ENCODE measurements at regions not wholly inside any gene's neighbourhood (a gene's known extent, or its start where the extent isn't known, plus 50 kb on each side); places are given as distances from the start of the nearest gene placed in this dataset.
"Not testable (repeated sequence)": the region's sequence is repeated elsewhere in the genome, so short reads cannot be mapped to it uniquely, and the experiment has no call there.

DNA sequence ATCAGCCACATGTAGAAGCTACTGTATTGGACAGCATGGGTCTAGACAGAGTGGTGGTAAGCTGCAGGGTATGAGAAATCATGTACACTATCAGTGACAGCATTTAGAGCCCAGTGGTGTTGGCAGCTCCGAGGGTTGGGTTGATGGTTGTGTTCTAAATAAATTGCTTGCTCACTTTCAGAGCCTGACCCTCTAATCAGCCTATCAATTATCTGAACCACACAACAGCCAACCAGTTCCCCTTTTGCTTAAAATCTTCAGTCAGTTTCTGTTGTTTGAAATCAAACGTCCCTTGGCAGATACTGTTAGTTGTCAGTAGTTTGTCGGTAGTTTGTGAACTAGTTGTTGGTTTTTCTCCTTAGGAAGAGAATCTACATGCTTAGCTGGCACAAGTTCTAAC lies 99.8 kb upstream of the RAI2 start:
- Mint-ChIP-seq H3K9me3 (ENCODE audit: insufficient read depth) (no peaks in the 10 kb centered on the region), H3K27me3 (ENCODE audit: low read depth) (peaks cover 8% of the 10 kb centered on the region), H3K4me1 (ENCODE audit: low read depth) (no peaks in the 10 kb centered on the region), H3K4me3 (no peak overlapping the region), H3K36me3 (ENCODE audit: low read depth) (no peaks in the 10 kb centered on the region), H3K27ac (no peak overlapping the region)
- CTCF ChIA-PET: no interaction called here
- ATAC-seq: no peak
- POLR2A ChIA-PET: no interaction called here
- no peak for DNase-seq

DNA sequence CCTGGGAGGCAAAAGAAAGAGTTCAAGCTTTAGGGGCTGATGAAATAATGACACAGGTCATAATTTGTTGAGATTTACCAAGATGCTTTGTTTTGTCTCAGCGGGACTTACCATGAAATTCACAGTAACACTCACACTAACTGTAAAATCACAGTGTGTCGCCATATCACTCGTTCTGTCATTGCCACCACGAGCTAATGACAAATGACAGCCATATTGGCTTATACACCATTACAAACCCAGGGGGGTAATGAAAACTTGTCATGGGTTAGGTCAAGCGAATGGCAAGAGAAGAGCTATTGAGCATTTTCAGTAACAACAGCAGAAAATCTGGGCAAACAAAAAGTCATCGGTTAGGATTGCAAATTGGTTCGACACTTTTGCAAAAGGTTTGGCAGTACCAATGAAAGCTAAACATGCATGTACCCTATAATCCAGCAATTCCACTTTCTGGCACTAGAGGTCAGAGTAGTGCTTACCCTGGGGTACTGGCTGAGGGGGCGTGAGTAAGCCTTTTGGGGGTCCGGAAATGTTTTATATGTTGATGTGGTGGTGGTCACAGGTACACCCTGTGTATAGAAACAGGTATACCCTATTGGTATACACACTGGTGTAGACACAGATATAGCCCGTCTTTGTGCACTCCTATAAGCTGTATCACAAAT lies 83.9 kb upstream of the RAI2 start:
- Mint-ChIP-seq H3K9me3 (ENCODE audit: insufficient read depth) (no peaks in the 10 kb centered on the region), H3K27ac (no peak overlapping the region), H3K4me3 (no peak overlapping the region), H3K4me1 (ENCODE audit: low read depth) (no peaks in the 10 kb centered on the region), H3K27me3 (ENCODE audit: low read depth) (no peaks in the 10 kb centered on the region), H3K36me3 (ENCODE audit: low read depth) (no peaks in the 10 kb centered on the region)
- CTCF ChIA-PET: interaction anchor here (0.7 to 2.0 kb wide), 11 partner anchors 11 to 433 kb away, joined by 3 to 14 read pairs (median 4); no protein-coding TSS in a partner anchor
- ATAC-seq (no peak), DNase-seq (peak; percentile 22)
- POLR2A ChIA-PET: interaction anchor here (0.6 kb wide), 1 partner anchor 410 kb away, joined by 3 read pairs; no protein-coding TSS in a partner anchor

DNA sequence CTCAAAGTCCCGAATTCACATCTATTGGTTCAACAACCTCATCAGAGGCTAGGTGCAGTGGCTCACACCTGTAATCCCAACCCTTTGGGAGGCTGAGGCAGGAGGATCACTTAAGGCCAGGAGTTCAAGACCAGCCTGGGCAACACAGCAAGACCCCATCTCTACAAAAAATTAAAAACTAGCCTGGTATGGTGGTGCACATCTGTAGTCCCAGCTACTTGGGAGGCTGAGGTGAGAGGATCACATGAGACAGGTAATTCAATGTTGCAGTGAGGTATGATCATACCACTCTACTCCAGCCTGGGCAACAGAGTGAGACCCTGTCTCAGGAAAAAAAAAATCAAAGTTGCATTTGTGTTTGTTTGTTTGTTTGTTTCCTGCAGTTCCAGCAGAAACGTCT lies 80.1 kb upstream of the RAI2 start:
- POLR2A ChIA-PET; H3K27ac Mint-ChIP-seq; H3K4me3 Mint-ChIP-seq; H3K36me3 Mint-ChIP-seq (ENCODE audit: low read depth); H3K4me1 Mint-ChIP-seq (ENCODE audit: low read depth); CTCF ChIA-PET; ATAC-seq; DNase-seq; H3K27me3 Mint-ChIP-seq (ENCODE audit: low read depth); H3K9me3 Mint-ChIP-seq (ENCODE audit: insufficient read depth): not testable (repeated sequence)

DNA sequence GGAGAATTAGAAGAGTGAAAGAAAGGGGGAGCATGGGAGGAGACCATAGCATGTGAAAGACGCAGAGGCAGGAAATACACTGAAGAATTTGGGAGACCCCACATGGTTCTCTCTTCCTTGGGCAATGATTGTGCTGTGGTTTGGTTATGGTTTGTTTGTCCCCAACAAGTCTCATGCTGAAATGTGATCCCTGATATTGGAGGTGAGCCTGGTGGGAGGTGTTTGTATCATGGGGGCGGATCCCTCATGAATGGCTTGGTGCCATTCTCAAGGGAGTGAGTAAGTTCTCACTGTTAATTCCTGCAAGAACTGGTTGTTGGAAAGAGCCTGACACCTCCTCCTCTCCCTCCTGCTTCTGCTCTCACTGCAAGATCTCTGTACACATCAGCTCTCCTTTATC lies 78.6 kb upstream of the RAI2 start:
- H3K36me3 Mint-ChIP-seq (ENCODE audit: low read depth): no peaks in the 10 kb centered on the region
- ATAC-seq: no peak
- peaks cover 3% of the 10 kb centered on the region for H3K27me3 Mint-ChIP-seq (ENCODE audit: low read depth)
- H3K4me3 Mint-ChIP-seq: no peak overlapping the region
- ChIA-PET POLR2A (no interaction called here), CTCF (no interaction called here)
- H3K4me1 Mint-ChIP-seq (ENCODE audit: low read depth): no peaks in the 10 kb centered on the region
- no peaks in the 10 kb centered on the region for H3K9me3 Mint-ChIP-seq (ENCODE audit: insufficient read depth)
- H3K27ac Mint-ChIP-seq: no peak overlapping the region
- DNase-seq: no peak

DNA sequence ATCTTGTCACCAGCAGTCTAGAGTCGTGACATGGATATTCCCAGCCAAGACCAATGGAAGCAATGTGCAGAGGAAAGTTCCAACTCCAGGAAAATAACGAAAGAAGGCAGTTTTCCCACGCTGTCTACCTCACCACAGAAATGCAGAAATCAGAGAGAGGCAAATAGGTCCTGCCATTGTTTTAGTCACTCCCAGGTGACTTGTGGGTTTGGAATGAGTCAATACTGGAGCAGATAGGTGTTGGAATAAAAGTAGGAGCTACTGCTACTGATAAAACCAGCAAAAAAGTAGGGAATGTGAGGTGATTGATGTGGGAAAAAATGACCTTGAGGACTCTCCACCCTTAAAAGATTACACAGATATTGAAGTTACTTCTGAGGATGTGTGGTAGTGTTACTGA lies 72.8 kb upstream of the RAI2 start:
- ChIA-PET CTCF (interaction anchor here (2.8 kb wide), 1 partner anchor 11 kb away, joined by 7 read pairs; no protein-coding TSS in a partner anchor), POLR2A (no interaction called here)
- H3K9me3 Mint-ChIP-seq (ENCODE audit: insufficient read depth): no peaks in the 10 kb centered on the region
- no peaks in the 10 kb centered on the region for H3K36me3 Mint-ChIP-seq (ENCODE audit: low read depth)
- no peak overlapping the region for H3K27ac Mint-ChIP-seq
- DNase-seq (no peak), ATAC-seq (no peak)
- no peak overlapping the region for H3K4me3 Mint-ChIP-seq
- H3K4me1 Mint-ChIP-seq (ENCODE audit: low read depth): no peaks in the 10 kb centered on the region
- peaks cover 3% of the 10 kb centered on the region for H3K27me3 Mint-ChIP-seq (ENCODE audit: low read depth)

DNA sequence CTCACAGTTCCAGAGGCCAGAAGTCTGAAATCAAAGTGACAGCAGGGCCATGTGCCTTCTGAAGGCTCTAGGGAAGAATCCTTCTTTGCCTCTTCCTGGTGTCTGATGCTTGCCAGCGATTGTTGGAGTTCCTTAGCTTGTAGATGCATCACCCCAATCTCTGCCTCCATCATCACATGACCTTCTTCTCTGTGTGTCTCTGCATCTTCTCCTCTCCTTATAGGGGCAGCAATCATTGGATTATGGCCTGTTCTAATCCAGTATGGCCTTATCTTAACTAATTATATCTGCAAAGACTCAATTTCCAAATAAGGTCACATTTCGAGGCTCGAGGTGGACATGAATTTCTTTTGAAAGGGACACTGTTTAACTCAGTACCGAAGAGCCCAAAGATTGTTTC lies 71.7 kb upstream of the RAI2 start:
- no peaks in the 10 kb centered on the region for H3K27me3 Mint-ChIP-seq (ENCODE audit: low read depth)
- no peaks in the 10 kb centered on the region for H3K36me3 Mint-ChIP-seq (ENCODE audit: low read depth)
- no peaks in the 10 kb centered on the region for H3K4me1 Mint-ChIP-seq (ENCODE audit: low read depth)
- no peak overlapping the region for H3K4me3 Mint-ChIP-seq
- ATAC-seq: no peak
- H3K27ac Mint-ChIP-seq: no peak overlapping the region
- POLR2A ChIA-PET: no interaction called here
- CTCF ChIA-PET: interaction anchor here (2.8 kb wide), 1 partner anchor 12 kb away, joined by 7 read pairs; no protein-coding TSS in a partner anchor
- no peak for DNase-seq
- H3K9me3 Mint-ChIP-seq (ENCODE audit: insufficient read depth): no peaks in the 10 kb centered on the region

DNA sequence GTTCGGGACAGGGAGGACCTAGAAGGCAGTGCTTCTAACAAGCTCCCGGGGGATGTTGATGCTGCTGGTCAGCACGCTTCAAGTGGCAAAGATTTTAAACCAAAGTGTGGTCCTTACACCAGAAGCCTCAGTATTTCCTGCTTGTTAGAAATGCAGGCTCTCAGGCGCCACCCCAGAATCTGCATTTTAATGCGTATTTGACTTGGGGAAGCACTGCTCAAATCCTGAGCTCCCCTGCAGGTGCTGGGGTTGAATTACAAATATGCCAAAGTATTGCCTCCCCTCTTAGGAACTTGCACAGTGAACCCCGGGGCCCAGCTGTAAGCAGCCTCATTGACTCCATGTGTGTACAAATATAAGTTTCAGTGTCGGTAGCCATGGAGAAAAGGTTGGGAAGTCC lies 70.8 kb upstream of the RAI2 start:
- no peaks in the 10 kb centered on the region for H3K27me3 Mint-ChIP-seq (ENCODE audit: low read depth)
- no peaks in the 10 kb centered on the region for H3K4me1 Mint-ChIP-seq (ENCODE audit: low read depth)
- POLR2A ChIA-PET: no interaction called here
- DNase-seq: no peak
- no peaks in the 10 kb centered on the region for H3K9me3 Mint-ChIP-seq (ENCODE audit: insufficient read depth)
- CTCF ChIA-PET: interaction anchor here (2.8 kb wide), 1 partner anchor 13 kb away, joined by 7 read pairs; no protein-coding TSS in a partner anchor
- H3K4me3 Mint-ChIP-seq: no peak overlapping the region
- H3K36me3 Mint-ChIP-seq (ENCODE audit: low read depth): no peaks in the 10 kb centered on the region
- no peak overlapping the region for H3K27ac Mint-ChIP-seq
- ATAC-seq: no peak

DNA sequence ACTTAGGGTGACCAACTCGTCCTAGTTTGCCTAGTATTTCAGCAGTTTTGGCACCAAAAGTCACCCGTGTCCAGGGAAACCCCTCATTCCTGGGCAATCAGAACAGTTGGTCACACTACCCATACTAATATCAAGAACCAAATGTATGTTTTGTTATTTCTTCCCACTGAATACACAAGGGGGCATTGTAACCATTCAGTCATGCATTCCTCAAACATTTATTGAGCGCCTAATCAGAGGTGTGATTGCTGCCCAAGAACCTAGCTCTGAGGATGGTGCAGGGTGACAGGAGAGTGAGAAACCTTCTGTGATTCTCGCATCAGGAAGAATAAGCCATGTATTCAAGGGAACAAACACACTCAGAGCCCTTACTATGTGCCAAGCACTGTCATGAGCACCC lies 69.8 kb upstream of the RAI2 start:
- DNase-seq (no peak), ATAC-seq (no peak)
- Mint-ChIP-seq H3K36me3 (ENCODE audit: low read depth) (no peaks in the 10 kb centered on the region), H3K27ac (no peak overlapping the region), H3K27me3 (ENCODE audit: low read depth) (no peaks in the 10 kb centered on the region), H3K4me1 (ENCODE audit: low read depth) (no peaks in the 10 kb centered on the region), H3K4me3 (no peak overlapping the region), H3K9me3 (ENCODE audit: insufficient read depth) (peaks cover 3% of the 10 kb centered on the region)
- ChIA-PET POLR2A (no interaction called here), CTCF (interaction anchor here (0.7 kb wide), 1 partner anchor 13 kb away, joined by 3 read pairs; no protein-coding TSS in a partner anchor)

DNA sequence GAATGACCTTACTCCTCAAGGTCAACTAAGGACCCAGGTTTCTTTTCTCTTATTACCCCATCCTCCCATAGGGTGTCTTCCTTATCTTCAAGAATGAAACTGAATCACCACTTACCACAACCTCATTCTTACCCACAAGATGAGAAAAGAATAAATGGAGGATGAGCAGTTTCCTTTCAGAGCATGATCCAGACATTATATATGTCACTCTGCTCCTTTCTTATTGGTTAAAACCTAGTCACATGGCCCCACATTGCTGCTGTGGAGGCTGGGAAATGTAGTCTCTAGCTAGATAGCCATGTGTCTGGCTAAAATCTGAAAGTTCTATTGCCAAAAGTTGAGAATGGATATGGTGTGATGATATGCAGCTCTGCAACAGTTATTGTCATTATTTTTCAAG lies 62.4 kb upstream of the RAI2 start:
- H3K4me1 Mint-ChIP-seq (ENCODE audit: low read depth): peaks cover 8% of the 10 kb centered on the region
- peaks cover 3% of the 10 kb centered on the region for H3K9me3 Mint-ChIP-seq (ENCODE audit: insufficient read depth)
- ChIA-PET POLR2A (no interaction called here), CTCF (interaction anchor here (1.2 to 2.5 kb wide), 2 partner anchors 19 to 22 kb away, joined by 3 to 8 read pairs; no protein-coding TSS in a partner anchor)
- peak; percentile 68 for ATAC-seq
- H3K4me3 Mint-ChIP-seq: no peak overlapping the region
- no peaks in the 10 kb centered on the region for H3K36me3 Mint-ChIP-seq (ENCODE audit: low read depth)
- DNase-seq: peak; percentile 21
- H3K27ac Mint-ChIP-seq: no peak overlapping the region
- H3K27me3 Mint-ChIP-seq (ENCODE audit: low read depth): no peaks in the 10 kb centered on the region

DNA sequence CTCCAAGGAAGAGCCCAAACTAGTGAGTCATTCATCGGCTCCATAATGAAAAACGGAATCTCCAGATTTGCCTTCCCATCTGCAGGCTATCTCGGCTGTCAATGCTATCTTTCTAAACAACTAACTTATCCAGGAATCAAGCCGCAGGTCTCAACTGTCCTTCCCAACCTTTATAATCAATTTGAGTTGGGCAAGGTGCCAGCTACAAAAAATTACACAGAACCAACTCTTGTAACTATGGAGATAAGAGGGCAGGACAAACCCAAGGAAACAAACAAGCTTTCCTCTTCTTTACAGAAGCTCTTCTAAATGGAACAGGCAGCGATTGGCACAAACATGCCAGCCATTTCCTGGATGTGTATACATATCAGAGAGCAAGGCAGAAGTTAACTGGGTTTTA lies 61.2 kb upstream of the RAI2 start:
- CTCF ChIA-PET: no interaction called here
- H3K36me3 Mint-ChIP-seq (ENCODE audit: low read depth): no peaks in the 10 kb centered on the region
- POLR2A ChIA-PET: no interaction called here
- H3K9me3 Mint-ChIP-seq (ENCODE audit: insufficient read depth): peaks cover 3% of the 10 kb centered on the region
- H3K4me1 Mint-ChIP-seq (ENCODE audit: low read depth): peaks cover 8% of the 10 kb centered on the region
- no peak for ATAC-seq
- no peaks in the 10 kb centered on the region for H3K27me3 Mint-ChIP-seq (ENCODE audit: low read depth)
- no peak for DNase-seq
- H3K27ac Mint-ChIP-seq: no peak overlapping the region
- no peak overlapping the region for H3K4me3 Mint-ChIP-seq

DNA sequence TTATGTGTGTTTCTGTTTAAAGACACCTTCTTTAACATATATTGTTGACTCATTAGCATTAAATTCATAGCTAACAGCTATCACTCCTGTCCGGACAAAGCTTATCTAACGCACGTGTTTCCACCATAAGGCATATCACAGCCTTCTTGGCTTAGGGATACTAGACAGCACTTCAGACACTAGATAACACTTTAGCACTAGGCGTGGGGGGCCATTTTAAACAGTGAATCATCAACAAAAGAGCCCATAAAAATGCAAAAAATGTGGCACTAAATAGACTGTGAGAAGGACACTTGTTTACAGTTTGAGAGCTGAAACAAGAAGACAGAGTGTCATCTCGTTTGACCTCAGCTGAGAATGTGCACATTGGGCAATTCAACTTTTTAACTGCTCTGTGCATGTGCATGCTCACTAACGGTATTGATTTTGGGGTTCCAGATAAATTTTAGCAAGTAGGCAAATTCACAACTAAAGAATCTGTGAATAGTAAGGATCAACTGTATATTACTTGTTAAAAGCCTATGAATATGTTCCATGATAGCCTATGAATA lies 58.9 kb upstream of the RAI2 start:
- Mint-ChIP-seq H3K36me3 (ENCODE audit: low read depth) (no peaks in the 10 kb centered on the region), H3K27me3 (ENCODE audit: low read depth) (no peaks in the 10 kb centered on the region), H3K4me1 (ENCODE audit: low read depth) (peaks cover 8% of the 10 kb centered on the region), H3K4me3 (no peak overlapping the region), H3K9me3 (ENCODE audit: insufficient read depth) (no peaks in the 10 kb centered on the region), H3K27ac (no peak overlapping the region)
- ChIA-PET POLR2A (no interaction called here), CTCF (no interaction called here)
- ATAC-seq (no peak), DNase-seq (no peak)

DNA sequence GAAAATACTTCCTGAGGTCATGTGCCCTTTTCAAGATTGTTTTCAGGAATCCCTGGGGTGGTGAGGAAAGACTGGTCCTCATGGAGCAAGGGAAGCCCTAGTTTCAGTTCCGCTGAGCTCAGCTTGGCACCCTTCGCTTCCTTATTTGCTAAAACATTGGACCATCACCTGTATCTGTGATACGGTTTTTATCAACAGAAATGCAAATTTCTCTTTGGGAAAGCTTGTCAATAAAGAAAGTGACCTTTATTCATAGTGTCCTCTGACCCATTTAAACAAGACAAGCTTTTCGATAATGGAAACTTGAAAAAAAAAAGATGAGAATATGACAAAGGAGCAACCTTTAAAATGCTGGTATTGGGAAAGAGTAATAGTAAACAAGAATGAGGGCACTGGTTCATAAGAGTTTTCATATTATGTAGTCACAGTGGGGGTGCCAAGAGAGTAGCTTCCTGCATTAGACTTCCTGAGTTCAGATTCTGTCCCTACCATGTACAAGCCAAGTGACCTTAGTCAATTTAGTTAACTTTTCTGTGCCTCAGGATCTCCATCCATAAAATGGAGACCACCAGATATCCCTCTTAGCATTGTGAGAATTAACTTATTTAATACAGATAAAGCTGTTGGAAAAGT lies 57.0 kb upstream of the RAI2 start:
- no peak for ATAC-seq
- no peaks in the 10 kb centered on the region for H3K9me3 Mint-ChIP-seq (ENCODE audit: insufficient read depth)
- DNase-seq: no peak
- ChIA-PET POLR2A (no interaction called here), CTCF (no interaction called here)
- H3K27me3 Mint-ChIP-seq (ENCODE audit: low read depth): no peaks in the 10 kb centered on the region
- no peaks in the 10 kb centered on the region for H3K36me3 Mint-ChIP-seq (ENCODE audit: low read depth)
- H3K27ac Mint-ChIP-seq: no peak overlapping the region
- H3K4me3 Mint-ChIP-seq: no peak overlapping the region
- H3K4me1 Mint-ChIP-seq (ENCODE audit: low read depth): no peaks in the 10 kb centered on the region
